Caco-2 (cell line): ENCODE measurements at regions not wholly inside any gene's neighbourhood (a gene's known extent, or its start where the extent isn't known, plus 50 kb on each side); places are given as distances from the start of the nearest gene placed in this dataset.

Experiments used
- BruUV-seq: library from RNA; stranded (reverse); fragments of 400-500 nt; replicated peaks from 2 replicates; lab custom pipeline; 2021; lab: Mats Ljungman, UMichigan
- CTCF ChIA-PET: fragments of 300-600 bp; sonication (Branson Sonifier 250); formaldehyde crosslinking; loops from one replicate; lab custom pipeline; 2022; ENCODE audit warnings: antibody characterized with exemption; lab: Charles Lee
- POLR2A ChIA-PET: fragments of 300-600 bp; sonication (Branson Sonifier 250); formaldehyde crosslinking; loops from one replicate; lab custom pipeline; 2022; ENCODE audit warnings: antibody characterized with exemption; lab: Charles Lee
- DNase-seq, 2 experiments: peaks; one replicate each; pipeline versions ENCODE4 v3.0.0 to v3.0.0-alpha.2; 2020 to 2022
- H3K27me3 ChIP-seq: replicated peaks from 2 replicates; pipeline ENCODE4 v1.6.0; 2011; ENCODE audit warnings: low read length; ENCODE audit not compliant: control insufficient read depth, insufficient read depth
- H3K36me3 ChIP-seq: 2 replicates; pipeline ENCODE4 v1.5.1; 2011; ENCODE audit warnings: low read length; ENCODE audit not compliant: control insufficient read depth, insufficient read depth
- H3K4me1 ChIP-seq: fragments of 250-450 bp; sonication (Bioruptor Pico); 2 replicates; pipeline ENCODE4 v1.5.1; 2020; ENCODE audit warnings: mild to moderate bottlenecking
- H3K4me3 ChIP-seq: 2 replicates; pipeline ENCODE4 v1.5.1; 2011; ENCODE audit warnings: low read depth, mild to moderate bottlenecking, control low read depth, low read length
- H3K9me3 ChIP-seq: fragments of 250-450 bp; sonication (Bioruptor Pico); 2 replicates; pipeline ENCODE4 v1.5.1; 2020; ENCODE audit warnings: mild to moderate bottlenecking, moderate library complexity
- H3K27ac Mint-ChIP-seq: one replicate; pipeline ENCODE4 v1.8.0; 2022; ENCODE audit warnings: mixed read lengths; ENCODE audit not compliant: unreplicated experiment
- H3K27me3 Mint-ChIP-seq: one replicate; pipeline ENCODE4 v1.8.0; 2022; ENCODE audit warnings: mixed read lengths; ENCODE audit not compliant: insufficient read depth, unreplicated experiment
- H3K36me3 Mint-ChIP-seq: one replicate; pipeline ENCODE4 v1.8.0; 2022; ENCODE audit warnings: mild to moderate bottlenecking, mixed read lengths; ENCODE audit not compliant: insufficient read depth, unreplicated experiment
- H3K4me1 Mint-ChIP-seq: one replicate; pipeline ENCODE4 v1.8.0; 2022; ENCODE audit warnings: low read depth, mixed read lengths; ENCODE audit not compliant: unreplicated experiment
- H3K4me3 Mint-ChIP-seq: one replicate; pipeline ENCODE4 v1.8.0; 2022; ENCODE audit warnings: mild to moderate bottlenecking, moderate library complexity, mixed read lengths; ENCODE audit not compliant: unreplicated experiment
- H3K9me3 Mint-ChIP-seq: one replicate; pipeline ENCODE4 v1.8.0; 2022; ENCODE audit warnings: mixed read lengths; ENCODE audit not compliant: unreplicated experiment
- intact Hi-C: fragments of 100-400 bp; cut with micrococcal nuclease; formaldehyde crosslinking; loops from one replicate; pipeline ENCODE4 v1.10.0; 2022; ENCODE audit not compliant: unreplicated experiment
- TF ChIP-seq, protein P1 (sequence below), 2 experiments: fragments of 200-600 bp in 1 of 2; IDR thresholded peaks; 1 replicate in 1 of 2; 2 replicates in 1 of 2; pipeline versions ENCODE4 v1.5.1 to v1.8.0; 2011 to 2022; ENCODE audit warnings: antibody characterized with exemption in 1 of 2, control low read depth in 1 of 2, inconsistent platforms in 1 of 2, low read depth in 1 of 2, low read length in 1 of 2, mild to moderate bottlenecking in 1 of 2, moderate library complexity in 1 of 2; ENCODE audit not compliant: insufficient read depth in 1 of 2, severe bottlenecking in 1 of 2, unreplicated experiment in 1 of 2

DNA sequence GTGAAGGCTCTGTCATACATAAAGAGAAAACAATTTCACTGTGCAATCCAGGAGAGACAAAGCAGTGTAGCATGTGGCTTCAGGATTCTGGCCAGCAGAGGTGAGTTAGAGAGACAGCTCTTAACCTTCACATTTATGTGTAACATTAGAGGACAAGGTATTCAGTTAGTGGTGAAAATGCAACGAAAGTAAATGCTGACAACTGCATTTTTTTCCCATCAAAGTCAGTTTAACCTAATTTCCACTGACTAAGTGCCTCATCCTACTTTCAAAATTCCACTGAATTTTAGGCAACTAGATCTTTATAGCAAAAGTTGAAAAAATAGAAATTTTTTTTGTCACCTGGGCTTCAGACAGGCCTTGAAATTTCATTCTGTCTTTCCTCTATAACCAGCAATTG lies 130.8 kb upstream of the LNX1 start:
- no peak for DNase-seq
- no peaks in the 10 kb centered on the region for H3K9me3 ChIP-seq
- CTCF ChIA-PET, result no interaction called here
- Mint-ChIP-seq H3K9me3 (peaks cover 8% of the 10 kb centered on the region), H3K36me3 (no peaks in the 10 kb centered on the region), H3K4me3 (no peak overlapping the region), H3K27me3 (no peaks in the 10 kb centered on the region), H3K27ac (no peak overlapping the region), H3K4me1 (no peaks in the 10 kb centered on the region)
- H3K27me3 ChIP-seq, result no peaks in the 10 kb centered on the region
- TF ChIP-seq, protein P1, sequence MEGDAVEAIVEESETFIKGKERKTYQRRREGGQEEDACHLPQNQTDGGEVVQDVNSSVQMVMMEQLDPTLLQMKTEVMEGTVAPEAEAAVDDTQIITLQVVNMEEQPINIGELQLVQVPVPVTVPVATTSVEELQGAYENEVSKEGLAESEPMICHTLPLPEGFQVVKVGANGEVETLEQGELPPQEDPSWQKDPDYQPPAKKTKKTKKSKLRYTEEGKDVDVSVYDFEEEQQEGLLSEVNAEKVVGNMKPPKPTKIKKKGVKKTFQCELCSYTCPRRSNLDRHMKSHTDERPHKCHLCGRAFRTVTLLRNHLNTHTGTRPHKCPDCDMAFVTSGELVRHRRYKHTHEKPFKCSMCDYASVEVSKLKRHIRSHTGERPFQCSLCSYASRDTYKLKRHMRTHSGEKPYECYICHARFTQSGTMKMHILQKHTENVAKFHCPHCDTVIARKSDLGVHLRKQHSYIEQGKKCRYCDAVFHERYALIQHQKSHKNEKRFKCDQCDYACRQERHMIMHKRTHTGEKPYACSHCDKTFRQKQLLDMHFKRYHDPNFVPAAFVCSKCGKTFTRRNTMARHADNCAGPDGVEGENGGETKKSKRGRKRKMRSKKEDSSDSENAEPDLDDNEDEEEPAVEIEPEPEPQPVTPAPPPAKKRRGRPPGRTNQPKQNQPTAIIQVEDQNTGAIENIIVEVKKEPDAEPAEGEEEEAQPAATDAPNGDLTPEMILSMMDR (IDR thresholded peaks at IDR 0.05; ENCODE audit: insufficient read depth in 1 of 2, low read depth in 1 of 2, low read length in 1 of 2, severe bottlenecking in 1 of 2, unreplicated experiment in 1 of 2), result no peak
- no peaks in the 10 kb centered on the region for H3K36me3 ChIP-seq
- no TSS peak for BruUV-seq
- POLR2A ChIA-PET, result no interaction called here
- intact Hi-C loops, result no loop called here
- H3K4me3 ChIP-seq, result no peak overlapping the region
- no peaks in the 10 kb centered on the region for H3K4me1 ChIP-seq

DNA sequence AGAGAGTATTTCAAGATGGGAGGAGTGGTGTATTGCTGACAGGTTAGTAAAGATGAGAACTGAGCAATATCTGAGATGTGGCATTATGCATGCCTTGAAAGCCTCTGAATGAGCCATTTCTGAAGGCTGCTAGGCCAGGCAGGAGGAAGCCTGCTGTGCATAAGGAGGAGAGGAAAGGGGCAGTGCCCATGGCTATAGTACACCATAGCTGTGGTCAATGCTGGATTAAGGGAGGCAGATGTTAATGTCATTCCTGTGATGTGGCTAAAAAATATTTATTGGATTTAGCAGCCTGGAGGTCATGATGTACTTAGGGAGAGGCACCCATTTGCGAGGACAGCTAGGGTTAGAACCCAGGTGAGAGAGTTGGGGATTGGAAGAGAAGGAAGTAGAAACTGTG lies 130.0 kb upstream of the LNX1 start:
- H3K27me3 Mint-ChIP-seq, result no peaks in the 10 kb centered on the region
- no peak overlapping the region for H3K27ac Mint-ChIP-seq
- no peak for DNase-seq
- no peaks in the 10 kb centered on the region for H3K9me3 ChIP-seq
- no peaks in the 10 kb centered on the region for H3K27me3 ChIP-seq
- TF ChIP-seq, protein P1 (IDR thresholded peaks at IDR 0.05; ENCODE audit: insufficient read depth in 1 of 2, low read depth in 1 of 2, low read length in 1 of 2, severe bottlenecking in 1 of 2, unreplicated experiment in 1 of 2), result no peak
- H3K4me3 Mint-ChIP-seq, result no peak overlapping the region
- H3K4me3 ChIP-seq, result no peak overlapping the region
- no TSS peak for BruUV-seq
- no peaks in the 10 kb centered on the region for H3K4me1 ChIP-seq
- H3K36me3 Mint-ChIP-seq, result no peaks in the 10 kb centered on the region
- ChIA-PET POLR2A (no interaction called here), CTCF (no interaction called here)
- no peaks in the 10 kb centered on the region for H3K36me3 ChIP-seq
- peaks cover 8% of the 10 kb centered on the region for H3K9me3 Mint-ChIP-seq
- intact Hi-C loops, result no loop called here
- H3K4me1 Mint-ChIP-seq, result no peaks in the 10 kb centered on the region

DNA sequence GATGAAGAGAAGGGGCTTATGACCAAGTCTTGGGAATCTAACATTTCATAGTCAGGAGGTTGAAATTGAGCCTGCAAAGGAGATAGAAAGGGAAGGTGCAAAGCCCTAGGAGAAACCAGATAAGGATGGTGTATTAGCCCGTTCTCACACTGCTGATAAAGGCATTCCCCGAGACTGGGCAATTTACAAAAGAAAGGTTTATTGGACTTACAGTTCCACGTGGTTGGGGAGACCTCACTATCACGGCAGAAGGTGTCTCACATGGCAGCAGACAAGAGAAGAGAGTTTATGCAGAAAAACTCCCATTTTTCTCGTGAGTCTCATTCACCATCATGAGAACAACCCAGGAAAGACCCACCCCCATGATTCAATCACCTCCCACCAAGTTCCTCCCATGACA lies 129.5 kb upstream of the LNX1 start:
- Mint-ChIP-seq H3K4me1 (no peaks in the 10 kb centered on the region), H3K9me3 (peaks cover 8% of the 10 kb centered on the region), H3K36me3 (no peaks in the 10 kb centered on the region), H3K27ac (no peak overlapping the region), H3K4me3 (no peak overlapping the region), H3K27me3 (no peaks in the 10 kb centered on the region)
- ChIA-PET POLR2A (no interaction called here), CTCF (no interaction called here)
- intact Hi-C loops, result no loop called here
- Histone ChIP-seq H3K27me3 (no peaks in the 10 kb centered on the region), H3K4me3 (no peak overlapping the region), H3K9me3 (no peaks in the 10 kb centered on the region), H3K4me1 (no peaks in the 10 kb centered on the region), H3K36me3 (no peaks in the 10 kb centered on the region)
- BruUV-seq, result no TSS peak
- DNase-seq, result no peak
- TF ChIP-seq, protein P1 (IDR thresholded peaks at IDR 0.05; ENCODE audit: insufficient read depth in 1 of 2, low read depth in 1 of 2, low read length in 1 of 2, severe bottlenecking in 1 of 2, unreplicated experiment in 1 of 2), result no peak
